Stimulated activated CD8-positive, alpha-beta memory T cell treated with anti-CD3 and anti-CD28 coated beads, Interleukin-4, amount 100 ng/mL, for 1 hour (primary cell): ENCODE measurements at regions not wholly inside any gene's neighbourhood (a gene's known extent, or its start where the extent isn't known, plus 50 kb on each side); places are given as distances from the start of the nearest gene placed in this dataset.

ENCODE experiments used
- DNase-seq, 2 donors: peaks; one replicate each; pipeline ENCODE4 v3.0.0-alpha.2; 2020; ENCODE audit warnings: low read depth in 2 of 2, low spot score in 1 of 2

- DNase-seq, result no peak
Observed at GRCh38 chr2:128769457-128770142, 450.9 kb upstream of the HS6ST1 start.

- no peak for DNase-seq
Observed at GRCh38 chr2:128770143-128771085, 451.7 kb upstream of the HS6ST1 start.

DNA sequence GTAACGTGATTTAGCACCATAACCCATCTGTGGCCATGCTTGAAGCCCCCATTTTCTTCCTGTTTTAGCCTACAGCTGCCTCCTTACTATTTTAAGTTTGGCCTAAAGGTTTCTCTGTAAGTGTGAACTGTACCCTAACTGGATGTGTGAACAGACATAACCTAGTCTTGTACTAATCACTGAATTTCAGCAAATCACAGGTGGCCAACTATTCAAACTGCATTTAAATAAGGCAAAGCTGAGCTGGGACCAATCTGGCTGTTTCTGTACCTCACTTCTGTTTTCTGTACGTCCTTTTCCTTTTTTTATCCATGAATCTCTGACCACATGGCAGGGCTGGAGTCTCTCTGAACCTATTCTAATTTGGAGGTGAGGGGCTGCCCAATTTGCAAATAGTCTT lies 452.7 kb upstream of the HS6ST1 start:
- no peak for DNase-seq

DNA sequence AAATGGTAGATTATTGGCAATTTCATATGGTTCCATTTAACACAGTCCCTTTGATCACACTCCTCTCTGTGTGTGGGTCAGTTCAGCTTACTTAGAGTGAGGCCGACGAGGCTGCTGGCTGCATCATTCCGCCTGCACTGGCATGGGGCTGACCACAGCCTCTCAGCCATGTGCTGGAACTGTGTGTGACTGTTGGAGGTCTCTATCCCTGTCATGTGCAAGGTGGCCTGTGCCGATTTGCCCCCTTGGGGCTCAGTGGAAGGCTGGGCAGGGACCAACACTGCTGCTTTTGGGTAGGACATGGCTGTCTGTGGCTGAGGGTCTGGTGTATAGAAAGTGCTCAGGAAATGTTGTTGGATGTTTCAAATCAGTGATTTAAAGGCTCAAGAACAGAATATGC lies 454.0 kb upstream of the HS6ST1 start:
- no peak for DNase-seq

GRCh38 chr2:128773641-128774319 lies 455.1 kb upstream of the HS6ST1 start:
- no peak for DNase-seq

DNA sequence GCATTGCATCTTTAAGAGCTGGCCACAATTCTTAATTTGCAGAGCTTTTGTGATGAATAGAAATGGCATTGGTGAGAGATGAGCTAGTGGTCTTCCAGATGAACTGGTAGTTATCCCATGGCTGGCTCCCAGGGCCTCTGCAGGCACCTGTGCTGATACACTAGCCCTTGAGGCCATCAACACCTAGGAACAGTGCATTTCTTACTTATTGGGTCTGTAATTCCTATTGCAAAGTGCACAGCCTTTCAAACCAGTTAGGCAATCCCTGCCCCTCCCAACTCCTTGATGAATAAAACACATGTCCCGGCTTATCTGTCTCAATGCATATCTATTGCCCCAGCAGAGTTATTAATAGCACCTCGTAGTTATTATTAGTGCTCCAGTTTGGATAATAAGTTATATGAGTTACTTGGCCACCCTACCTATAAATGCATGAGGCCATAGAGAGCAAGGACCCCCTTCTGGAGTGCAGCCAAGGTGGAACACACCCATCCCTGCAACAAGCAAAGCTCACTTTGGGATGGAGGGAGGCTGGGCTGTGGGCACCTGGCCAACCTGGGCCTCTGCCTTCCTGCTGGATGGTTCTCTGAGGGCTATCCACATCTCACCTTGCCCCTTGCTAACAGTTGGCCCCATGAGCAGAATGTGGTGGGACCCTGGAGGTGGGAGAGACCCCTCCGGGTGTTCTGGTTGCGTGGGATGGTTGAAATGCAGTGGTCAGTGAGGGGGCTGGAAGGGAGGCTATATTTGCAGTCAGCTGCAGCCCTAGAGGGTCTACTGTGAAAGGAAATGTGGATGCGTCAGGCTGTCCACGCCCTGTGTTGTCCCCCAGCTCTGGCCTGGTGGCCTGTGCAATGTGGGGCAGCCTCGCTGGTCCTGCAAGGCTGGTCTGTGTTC lies 455.9 kb upstream of the HS6ST1 start:
- DNase-seq, result no peak

DNA sequence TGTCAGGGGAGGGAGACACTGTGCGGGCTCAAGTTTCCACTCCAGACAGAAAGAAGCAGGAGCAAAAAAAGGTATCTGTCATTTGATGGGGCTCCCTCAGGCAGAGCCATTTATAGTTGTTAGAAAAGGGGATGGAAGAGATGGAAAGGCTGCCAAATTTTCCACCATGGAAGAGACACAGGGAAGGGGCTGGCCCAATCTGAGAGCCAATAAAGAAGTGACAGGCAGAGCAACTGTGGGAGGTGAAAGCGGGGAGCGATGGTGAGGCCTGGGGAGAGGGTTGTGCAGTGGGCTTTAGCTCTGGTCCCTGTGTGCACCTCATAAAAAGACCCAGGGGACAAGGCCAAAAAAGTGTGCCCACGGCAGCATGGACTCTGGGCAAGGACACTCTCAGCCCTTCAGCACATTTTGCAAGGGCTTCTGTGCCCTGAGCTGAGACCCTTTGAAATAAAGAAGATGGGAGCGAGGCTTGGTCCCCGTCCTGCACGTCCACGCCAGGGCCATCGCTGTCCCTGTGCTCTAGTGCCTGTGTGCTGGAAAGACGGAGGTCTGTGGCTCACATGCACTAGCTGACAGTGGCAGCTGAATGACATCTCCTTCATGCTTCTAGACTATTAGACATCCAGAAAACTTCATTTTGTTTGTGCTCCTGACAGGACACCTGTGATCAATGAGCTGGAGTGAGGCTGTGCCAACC lies 456.7 kb upstream of the HS6ST1 start:
- DNase-seq, result no peak

DNA sequence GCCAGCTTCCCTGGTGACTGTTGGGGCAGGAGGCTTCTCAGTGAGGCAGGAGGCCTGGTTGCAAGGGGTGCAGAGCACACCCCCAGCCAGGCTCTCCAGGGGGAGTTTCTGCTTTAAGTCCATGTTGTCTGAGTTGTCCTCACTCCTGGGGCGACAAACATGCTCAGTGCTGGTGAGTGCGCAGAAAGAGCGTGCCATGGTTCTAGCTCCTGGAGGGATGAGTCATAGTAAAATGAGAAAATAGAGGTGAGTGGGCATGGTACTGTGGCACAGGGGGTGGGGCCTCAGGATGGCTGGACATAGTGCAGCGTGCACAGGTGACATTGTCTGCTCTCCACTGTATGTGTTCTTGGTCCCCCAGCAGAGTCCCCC lies 457.2 kb upstream of the HS6ST1 start:
- DNase-seq, result no peak

- DNase-seq, result no peak
Observed at GRCh38 chr2:128776461-128777195, 458.0 kb upstream of the HS6ST1 start.

DNA sequence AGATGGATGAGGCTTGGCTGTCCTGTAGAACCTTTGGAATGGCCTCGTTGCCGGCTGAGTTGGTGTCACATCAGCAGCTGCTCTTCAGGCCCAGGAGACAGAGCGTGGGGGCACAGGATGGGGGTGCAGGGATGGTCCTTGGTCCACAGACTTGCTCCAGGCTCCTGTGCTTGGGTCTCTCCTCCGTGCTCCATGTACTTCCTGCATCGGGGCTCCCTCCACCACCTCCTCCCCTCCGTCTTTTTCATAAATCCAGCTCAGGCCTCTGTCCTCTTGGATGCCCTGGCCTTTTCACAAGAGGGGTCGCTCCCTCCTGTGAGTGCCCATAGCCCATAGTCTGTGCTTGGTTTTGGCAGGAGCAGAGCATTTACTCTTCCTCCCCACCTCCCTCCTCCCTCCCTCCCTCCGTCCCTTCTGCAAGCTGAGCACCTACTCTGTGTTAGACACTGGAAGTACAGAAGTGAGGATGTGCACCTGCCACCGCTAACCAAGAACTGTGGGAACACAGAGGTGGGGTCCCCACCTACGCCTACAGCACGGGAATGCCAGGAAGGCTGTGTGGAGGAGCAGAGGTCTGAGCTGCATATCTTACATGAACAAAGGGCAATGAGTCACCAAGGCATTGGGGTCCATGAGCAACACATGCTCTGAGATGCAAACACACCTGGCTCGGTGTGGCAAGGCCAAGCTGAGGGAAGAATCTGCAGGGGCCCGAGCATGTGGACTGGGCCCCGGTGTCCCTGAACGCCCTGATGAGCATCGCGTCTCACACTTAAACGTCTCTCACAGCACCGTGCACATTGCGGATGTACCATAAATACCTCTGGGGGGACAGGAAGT lies 458.7 kb upstream of the HS6ST1 start:
- no peak for DNase-seq

GRCh38 chr2:128778843-128779242 lies 460.2 kb upstream of the HS6ST1 start:
- DNase-seq, result no peak

- no peak for DNase-seq
Observed at GRCh38 chr2:128779301-128780095, 460.8 kb upstream of the HS6ST1 start.

GRCh38 chr2:128780434-128781080 lies 461.9 kb upstream of the HS6ST1 start:
- no peak for DNase-seq

DNA sequence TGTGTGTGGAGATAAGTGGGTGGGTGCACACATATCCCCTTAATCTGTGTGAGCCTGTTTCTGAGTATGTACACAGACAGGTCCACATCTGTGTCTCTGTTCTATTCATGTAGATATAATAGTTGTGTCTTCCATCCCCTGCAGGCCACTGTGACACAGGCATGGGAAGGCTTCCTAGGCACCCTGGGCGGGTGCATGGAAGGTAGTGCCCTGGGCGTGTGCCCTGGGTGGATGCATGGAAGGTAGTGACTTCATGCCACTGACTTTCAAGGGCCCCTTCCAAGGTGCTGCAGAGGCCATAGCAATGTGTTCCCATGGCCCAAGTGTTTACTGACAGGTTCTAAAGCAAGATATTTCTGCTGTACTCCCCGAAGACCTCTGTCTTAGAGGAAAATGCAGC lies 462.5 kb upstream of the HS6ST1 start:
- DNase-seq, result no peak

DNA sequence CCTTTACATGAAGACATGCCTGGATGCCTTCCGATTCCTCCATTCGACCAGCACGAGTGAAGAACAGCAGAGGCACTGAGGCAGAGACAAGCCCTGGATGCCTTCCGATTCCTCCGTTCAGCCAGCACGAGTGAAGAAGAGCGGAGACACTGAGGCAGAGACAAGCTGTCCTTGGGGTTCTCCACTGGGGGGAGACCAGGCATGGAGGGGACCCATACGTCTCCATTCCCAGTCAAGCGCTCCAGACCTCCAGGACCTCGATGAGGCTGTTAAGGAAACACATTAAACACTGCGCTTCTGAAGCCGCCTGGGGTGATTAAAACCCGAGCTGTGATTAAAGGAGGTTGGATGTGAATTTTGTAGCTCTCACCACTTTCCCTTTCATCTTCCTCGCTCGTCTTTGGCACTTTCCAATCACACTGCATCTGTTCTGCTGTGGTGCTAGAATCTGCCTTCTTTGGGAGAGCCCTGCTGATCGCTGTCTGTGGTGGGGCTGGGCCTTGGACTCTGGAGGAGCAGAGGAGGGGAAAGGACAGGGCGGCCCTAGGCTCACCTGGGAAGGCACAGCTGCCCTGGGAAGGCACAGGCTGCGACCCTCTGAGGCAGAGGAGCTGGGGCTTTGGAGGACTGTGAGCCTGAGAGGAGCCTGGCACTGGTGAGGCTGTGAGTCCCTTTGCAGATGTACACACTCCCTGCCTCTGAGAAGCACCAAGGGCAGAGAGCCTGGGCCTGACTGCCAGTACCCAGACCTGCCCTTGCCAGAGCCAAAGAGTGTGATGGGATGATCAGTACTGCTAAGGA lies 463.1 kb upstream of the HS6ST1 start:
- DNase-seq, result no peak

GRCh38 chr2:128782411-128783192 lies 463.9 kb upstream of the HS6ST1 start:
- DNase-seq, result no peak
